ENCODE measurements at regions not wholly inside any gene's neighbourhood (a gene's known extent, or its start where the extent isn't known, plus 50 kb on each side); places are given as distances from the start of the nearest gene placed in this dataset.
A peak's percentile ranks its signal among the peaks of the same experiment; 100 is the strongest.

- TF ChIP-seq FOXP2 (optimal IDR thresholded peaks at IDR 0.05; ENCODE audit: control extremely low read depth, extremely low read length, insufficient read depth) (no peak), POLR2AphosphoS5 (IDR thresholded peaks at IDR 0.05; ENCODE audit: borderline replicate concordance, low read depth, low read length) (peak; percentile 43; the same call in 1 of the 2 replicates)
Observed at GRCh38 chr4:83686166-83686565, 150.3 kb downstream of the GPAT3 start.
